GM21717 (cell line): ENCODE measurements at regions not wholly inside any gene's neighbourhood (a gene's known extent, or its start where the extent isn't known, plus 50 kb on each side); places are given as distances from the start of the nearest gene placed in this dataset.

Experiments
- ATAC-seq: cut with Tn5 transposase; IDR thresholded peaks from one replicate; pipeline ENCODE4 v1.9.1; 2021; ENCODE audit warnings: mild to moderate bottlenecking, moderate library complexity; ENCODE audit not compliant: unreplicated experiment

- ATAC-seq: no peak
Observed at GRCh38 chr9:86732514-86733171, 214.7 kb downstream of the GAS1 start.

GRCh38 chr9:86731511-86732063, 215.7 kb downstream of the GAS1 start:
- no peak for ATAC-seq

GRCh38 chr9:86730163-86730928, 217.0 kb downstream of the GAS1 start:
- no peak for ATAC-seq

GRCh38 chr9:86724529-86724928, 222.8 kb downstream of the GAS1 start:
- ATAC-seq: no peak

GRCh38 chr9:86723346-86723745, 224.0 kb downstream of the GAS1 start:
- ATAC-seq: no peak

- ATAC-seq: no peak
Observed at GRCh38 chr9:86722706-86723075, 224.6 kb downstream of the GAS1 start.

- no peak for ATAC-seq
Observed at GRCh38 chr9:86721843-86722705, 225.2 kb downstream of the GAS1 start.

GRCh38 chr9:86721226-86721781, 226.0 kb downstream of the GAS1 start:
- no peak for ATAC-seq

GRCh38 chr9:86720639-86721225, 226.6 kb downstream of the GAS1 start:
- no peak for ATAC-seq

GRCh38 chr9:86718388-86719049, 228.8 kb downstream of the GAS1 start:
- no peak for ATAC-seq

- no peak for ATAC-seq
Observed at GRCh38 chr9:86716326-86716922, 230.9 kb downstream of the GAS1 start.

- ATAC-seq: no peak
Observed at GRCh38 chr9:86714999-86715398, 232.3 kb downstream of the GAS1 start.

- no peak for ATAC-seq
Observed at GRCh38 chr9:86713970-86714369, 233.3 kb downstream of the GAS1 start.

GRCh38 chr9:86713470-86713869, 233.8 kb downstream of the GAS1 start:
- no peak for ATAC-seq

- no peak for ATAC-seq
Observed at GRCh38 chr9:86708918-86709835, 238.1 kb downstream of the GAS1 start.

- ATAC-seq: no peak
Observed at GRCh38 chr9:86707932-86708510, 239.3 kb downstream of the GAS1 start.

- ATAC-seq: no peak
Observed at GRCh38 chr9:86706391-86706790, 240.9 kb downstream of the GAS1 start.

GRCh38 chr9:86705490-86705889, 241.8 kb downstream of the GAS1 start:
- no peak for ATAC-seq
